ENCODE measurements at regions not wholly inside any gene's neighbourhood (a gene's known extent, or its start where the extent isn't known, plus 50 kb on each side); places are given as distances from the start of the nearest gene placed in this dataset.

GRCh38 chr5:110812639-110813038 lies 73.8 kb downstream of the SLC25A46 start:
- Histone ChIP-seq H3K36me3 (no peaks in the 10 kb centered on the region), H3K9me3 (no peaks in the 10 kb centered on the region), H3K27ac (no peak overlapping the region), H3K27me3 (no peaks in the 10 kb centered on the region), H3K4me3 (no peak overlapping the region), H3K4me1 (no peaks in the 10 kb centered on the region)
- no peak for ATAC-seq
- TF ChIP-seq, protein P1, sequence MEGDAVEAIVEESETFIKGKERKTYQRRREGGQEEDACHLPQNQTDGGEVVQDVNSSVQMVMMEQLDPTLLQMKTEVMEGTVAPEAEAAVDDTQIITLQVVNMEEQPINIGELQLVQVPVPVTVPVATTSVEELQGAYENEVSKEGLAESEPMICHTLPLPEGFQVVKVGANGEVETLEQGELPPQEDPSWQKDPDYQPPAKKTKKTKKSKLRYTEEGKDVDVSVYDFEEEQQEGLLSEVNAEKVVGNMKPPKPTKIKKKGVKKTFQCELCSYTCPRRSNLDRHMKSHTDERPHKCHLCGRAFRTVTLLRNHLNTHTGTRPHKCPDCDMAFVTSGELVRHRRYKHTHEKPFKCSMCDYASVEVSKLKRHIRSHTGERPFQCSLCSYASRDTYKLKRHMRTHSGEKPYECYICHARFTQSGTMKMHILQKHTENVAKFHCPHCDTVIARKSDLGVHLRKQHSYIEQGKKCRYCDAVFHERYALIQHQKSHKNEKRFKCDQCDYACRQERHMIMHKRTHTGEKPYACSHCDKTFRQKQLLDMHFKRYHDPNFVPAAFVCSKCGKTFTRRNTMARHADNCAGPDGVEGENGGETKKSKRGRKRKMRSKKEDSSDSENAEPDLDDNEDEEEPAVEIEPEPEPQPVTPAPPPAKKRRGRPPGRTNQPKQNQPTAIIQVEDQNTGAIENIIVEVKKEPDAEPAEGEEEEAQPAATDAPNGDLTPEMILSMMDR (IDR thresholded peaks at IDR 0.05), result no peak
- intact Hi-C loops (cut with DNase I), result no loop called here
- no peak for DNase-seq

GRCh38 chr5:110815916-110816605 lies 77.3 kb downstream of the SLC25A46 start:
- no peak overlapping the region for H3K4me3 ChIP-seq
- TF ChIP-seq, protein P1 (IDR thresholded peaks at IDR 0.05), result no peak
- H3K9me3 ChIP-seq, result no peaks in the 10 kb centered on the region
- peak; percentile 59 for ATAC-seq
- no peaks in the 10 kb centered on the region for H3K4me1 ChIP-seq
- H3K27me3 ChIP-seq, result no peaks in the 10 kb centered on the region
- intact Hi-C loops (cut with DNase I), result no loop called here
- no peaks in the 10 kb centered on the region for H3K36me3 ChIP-seq
- no peak for DNase-seq
- H3K27ac ChIP-seq, result no peak overlapping the region

DNA sequence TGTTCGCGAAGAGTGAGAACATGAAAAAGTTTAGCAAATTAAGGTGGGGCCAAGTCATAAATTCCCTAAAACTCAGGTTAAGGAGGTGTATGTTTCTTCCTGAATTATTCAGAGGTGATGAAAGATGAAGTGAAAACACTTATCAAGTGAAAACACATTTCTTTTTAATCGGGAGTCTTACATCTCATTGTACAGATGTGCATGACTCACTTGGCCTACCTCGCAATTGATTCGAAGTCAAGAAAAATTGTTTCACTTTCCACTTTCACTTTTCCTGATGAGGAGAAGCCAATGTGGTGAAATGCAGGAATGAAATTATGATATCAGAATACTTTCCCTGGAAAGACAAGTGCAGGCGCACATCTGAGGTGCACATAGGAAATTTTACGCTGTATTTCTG lies 78.7 kb downstream of the SLC25A46 start:
- intact Hi-C loops (cut with DNase I), result no loop called here
- DNase-seq, result no peak
- Histone ChIP-seq H3K27me3 (no peaks in the 10 kb centered on the region), H3K9me3 (no peaks in the 10 kb centered on the region), H3K4me1 (no peaks in the 10 kb centered on the region), H3K4me3 (no peak overlapping the region), H3K36me3 (no peaks in the 10 kb centered on the region), H3K27ac (no peak overlapping the region)
- peak; percentile 17 for ATAC-seq
- TF ChIP-seq, protein P1 (IDR thresholded peaks at IDR 0.05), result no peak

DNA sequence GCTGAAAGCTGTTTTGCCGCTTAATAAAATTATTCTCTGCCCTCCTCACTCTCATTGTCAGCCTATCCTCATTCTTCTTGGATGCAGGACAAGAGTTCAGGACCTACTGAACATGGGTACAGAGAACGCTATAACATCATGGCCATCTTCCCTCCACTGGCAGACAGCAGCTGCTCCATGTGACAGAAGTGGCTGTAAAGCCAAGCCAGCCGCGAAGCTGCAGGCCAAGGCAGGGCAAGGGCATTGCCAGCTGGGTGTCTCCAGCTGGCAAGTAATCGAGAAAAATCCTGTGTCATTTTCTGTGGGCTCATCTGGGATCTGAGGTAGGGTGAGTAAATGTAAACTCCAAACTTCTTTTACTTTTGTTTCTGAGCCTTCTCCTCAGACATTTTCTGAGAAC lies 84.8 kb downstream of the SLC25A46 start:
- intact Hi-C loops (cut with DNase I), result no loop called here
- Histone ChIP-seq H3K27ac (no peak overlapping the region), H3K9me3 (peaks cover 21% of the 10 kb centered on the region), H3K4me3 (no peak overlapping the region), H3K4me1 (no peaks in the 10 kb centered on the region), H3K36me3 (no peaks in the 10 kb centered on the region), H3K27me3 (no peaks in the 10 kb centered on the region)
- DNase-seq (no peak), ATAC-seq (no peak)
- TF ChIP-seq, protein P1 (IDR thresholded peaks at IDR 0.05), result no peak

- ATAC-seq (no peak), DNase-seq (no peak)
- Histone ChIP-seq H3K9me3 (peaks cover 26% of the 10 kb centered on the region), H3K27ac (no peak overlapping the region), H3K4me1 (no peaks in the 10 kb centered on the region), H3K4me3 (no peak overlapping the region), H3K36me3 (no peaks in the 10 kb centered on the region), H3K27me3 (no peaks in the 10 kb centered on the region)
- TF ChIP-seq, protein P1 (IDR thresholded peaks at IDR 0.05), result no peak
- intact Hi-C loops (cut with DNase I), result no loop called here
Observed at GRCh38 chr5:110824936-110825441, 86.2 kb downstream of the SLC25A46 start.
